ENCODE measurements at regions not wholly inside any gene's neighbourhood (a gene's known extent, or its start where the extent isn't known, plus 50 kb on each side); places are given as distances from the start of the nearest gene placed in this dataset.

- H3K4me3 ChIP-seq (replicated peaks; ENCODE audit: low read depth, low read length) = no peak overlapping the region
- H3K27me3 ChIP-seq (replicated peaks; ENCODE audit: control insufficient read depth, insufficient read depth, low read length) = no peaks in the 10 kb centered on the region
- no peak for DNase-seq (ENCODE audit: extremely low read depth, insufficient read length)
- TF ChIP-seq CTCF (IDR thresholded peaks at IDR 0.05; ENCODE audit: insufficient read depth, low read length, poor library complexity, severe bottlenecking) = no peak
- no peaks in the 10 kb centered on the region for H3K36me3 ChIP-seq (ENCODE audit: control insufficient read depth, insufficient read depth, low read length)
These were observed 598.8 kb downstream of the EPHA7 start for GRCh38 chr6:92820601-92821000.

- peak; percentile 0 for DNase-seq (ENCODE audit: extremely low read depth, insufficient read length)
- H3K4me3 ChIP-seq (replicated peaks; ENCODE audit: low read depth, low read length) = no peak overlapping the region
These were observed 608.4 kb downstream of the EPHA7 start for GRCh38 chr6:92810913-92811312.

GRCh38 chr6:92806254-92806653, 613.1 kb downstream of the EPHA7 start:
- Histone ChIP-seq H3K36me3 (ENCODE audit: control insufficient read depth, insufficient read depth, low read length) (no peaks in the 10 kb centered on the region), H3K4me3 (replicated peaks; ENCODE audit: low read depth, low read length) (no peak overlapping the region), H3K27me3 (replicated peaks; ENCODE audit: control insufficient read depth, insufficient read depth, low read length) (no peaks in the 10 kb centered on the region)
- no peak for TF ChIP-seq CTCF (IDR thresholded peaks at IDR 0.05; ENCODE audit: insufficient read depth, low read length, poor library complexity, severe bottlenecking)
- no peak for DNase-seq (ENCODE audit: extremely low read depth, insufficient read length)

More at GRCh38 chr6:92810913-92811312, 608.4 kb downstream of the EPHA7 start:
- H3K36me3 ChIP-seq (ENCODE audit: control insufficient read depth, insufficient read depth, low read length) = no peaks in the 10 kb centered on the region
- peak; percentile 75 for TF ChIP-seq CTCF (IDR thresholded peaks at IDR 0.05; ENCODE audit: insufficient read depth, low read length, poor library complexity, severe bottlenecking)
- no peaks in the 10 kb centered on the region for H3K27me3 ChIP-seq (replicated peaks; ENCODE audit: control insufficient read depth, insufficient read depth, low read length)

GRCh38 chr6:92791403-92791802, 628.0 kb downstream of the EPHA7 start:
- H3K36me3 ChIP-seq (ENCODE audit: control insufficient read depth, insufficient read depth, low read length) = no peaks in the 10 kb centered on the region
- no peak for DNase-seq (ENCODE audit: extremely low read depth, insufficient read length)
- no peak overlapping the region for H3K4me3 ChIP-seq (replicated peaks; ENCODE audit: low read depth, low read length)
- no peak for TF ChIP-seq CTCF (IDR thresholded peaks at IDR 0.05; ENCODE audit: insufficient read depth, low read length, poor library complexity, severe bottlenecking)
- H3K27me3 ChIP-seq (replicated peaks; ENCODE audit: control insufficient read depth, insufficient read depth, low read length) = no peaks in the 10 kb centered on the region

GRCh38 chr6:92790381-92790780, 629.0 kb downstream of the EPHA7 start:
- no peak overlapping the region for H3K4me3 ChIP-seq (replicated peaks; ENCODE audit: low read depth, low read length)
- TF ChIP-seq CTCF (IDR thresholded peaks at IDR 0.05; ENCODE audit: insufficient read depth, low read length, poor library complexity, severe bottlenecking) = no peak
- no peaks in the 10 kb centered on the region for H3K36me3 ChIP-seq (ENCODE audit: control insufficient read depth, insufficient read depth, low read length)
- no peaks in the 10 kb centered on the region for H3K27me3 ChIP-seq (replicated peaks; ENCODE audit: control insufficient read depth, insufficient read depth, low read length)
- no peak for DNase-seq (ENCODE audit: extremely low read depth, insufficient read length)

GRCh38 chr6:92784235-92784634, 635.1 kb downstream of the EPHA7 start:
- no peak overlapping the region for H3K4me3 ChIP-seq (replicated peaks; ENCODE audit: low read depth, low read length)
- TF ChIP-seq CTCF (IDR thresholded peaks at IDR 0.05; ENCODE audit: insufficient read depth, low read length, poor library complexity, severe bottlenecking) = no peak
- no peaks in the 10 kb centered on the region for H3K36me3 ChIP-seq (ENCODE audit: control insufficient read depth, insufficient read depth, low read length)
- DNase-seq (ENCODE audit: extremely low read depth, insufficient read length) = no peak
- H3K27me3 ChIP-seq (replicated peaks; ENCODE audit: control insufficient read depth, insufficient read depth, low read length) = no peaks in the 10 kb centered on the region
